Activated CD4-positive, CD25-positive, alpha-beta regulatory T cell treated with anti-CD3 and anti-CD28 coated beads, Interleukin-2, amount 50 U/mL, for 24 hours (primary cell): ENCODE measurements at regions not wholly inside any gene's neighbourhood (a gene's known extent, or its start where the extent isn't known, plus 50 kb on each side); places are given as distances from the start of the nearest gene placed in this dataset.
A peak's percentile ranks its signal among the peaks of the same experiment; 100 is the strongest.
"Not testable (repeated sequence)": the region's sequence is repeated elsewhere in the genome, so short reads cannot be mapped to it uniquely, and the experiment has no call there.

Experiments
- ATAC-seq, 2 donors: fragments of 150-1000 bp; cut with Tn5 transposase; one replicate each; pipeline ENCODE4 v1.10.0; 2021; ENCODE audit warnings: mild to moderate bottlenecking in 1 of 2, moderate library complexity in 1 of 2

- ATAC-seq = no peak
Measured at GRCh38 chr10:36538953-36539586, 586.3 kb upstream of the ANKRD30A start.

- peak; percentile 35 to 51 for ATAC-seq
Measured at GRCh38 chr10:36534471-36535002, 590.9 kb upstream of the ANKRD30A start.

- no peak for ATAC-seq
Measured at GRCh38 chr10:36533861-36534260, 591.5 kb upstream of the ANKRD30A start.

GRCh38 chr10:36533316-36533715, 592.1 kb upstream of the ANKRD30A start:
- no peak for ATAC-seq

- ATAC-seq = no peak
Measured at GRCh38 chr10:36531621-36532020, 593.8 kb upstream of the ANKRD30A start.

GRCh38 chr10:36526033-36526432, 599.4 kb upstream of the ANKRD30A start:
- ATAC-seq = no peak

- not testable (repeated sequence) for ATAC-seq
Measured at GRCh38 chr10:36524126-36524525, 601.3 kb upstream of the ANKRD30A start.

- ATAC-seq = no peak
Measured at GRCh38 chr10:36519909-36520308, 605.5 kb upstream of the ANKRD30A start.

GRCh38 chr10:36516281-36516680, 609.1 kb upstream of the ANKRD30A start:
- ATAC-seq = no peak

GRCh38 chr10:36515319-36515718, 610.1 kb upstream of the ANKRD30A start:
- ATAC-seq = no peak

GRCh38 chr10:36507715-36508114, 617.7 kb upstream of the ANKRD30A start:
- ATAC-seq = no peak

- ATAC-seq = no peak
Measured at GRCh38 chr10:36506697-36507496, 618.5 kb upstream of the ANKRD30A start.

GRCh38 chr10:36506261-36506660, 619.1 kb upstream of the ANKRD30A start:
- no peak for ATAC-seq

GRCh38 chr10:36504758-36505157, 620.6 kb upstream of the ANKRD30A start:
- ATAC-seq = no peak

- ATAC-seq = no peak
Measured at GRCh38 chr10:36500266-36500665, 625.1 kb upstream of the ANKRD30A start.

- no peak for ATAC-seq
Measured at GRCh38 chr10:36499693-36500092, 625.7 kb upstream of the ANKRD30A start.

GRCh38 chr10:36496758-36497157, 628.6 kb upstream of the ANKRD30A start:
- ATAC-seq = no peak

- ATAC-seq = no peak
Measured at GRCh38 chr10:36494371-36494770, 631.0 kb upstream of the ANKRD30A start.

GRCh38 chr10:36493516-36493880, 631.9 kb upstream of the ANKRD30A start:
- no peak for ATAC-seq

- no peak for ATAC-seq
Measured at GRCh38 chr10:36492590-36493515, 632.5 kb upstream of the ANKRD30A start.

GRCh38 chr10:36491926-36492325, 633.5 kb upstream of the ANKRD30A start:
- no peak for ATAC-seq

- ATAC-seq = no peak
Measured at GRCh38 chr10:36489611-36490228, 635.7 kb upstream of the ANKRD30A start.

GRCh38 chr10:36489181-36489580, 636.2 kb upstream of the ANKRD30A start:
- no peak for ATAC-seq
